ENCODE measurements at regions not wholly inside any gene's neighbourhood (a gene's known extent, or its start where the extent isn't known, plus 50 kb on each side); places are given as distances from the start of the nearest gene placed in this dataset.

DNA sequence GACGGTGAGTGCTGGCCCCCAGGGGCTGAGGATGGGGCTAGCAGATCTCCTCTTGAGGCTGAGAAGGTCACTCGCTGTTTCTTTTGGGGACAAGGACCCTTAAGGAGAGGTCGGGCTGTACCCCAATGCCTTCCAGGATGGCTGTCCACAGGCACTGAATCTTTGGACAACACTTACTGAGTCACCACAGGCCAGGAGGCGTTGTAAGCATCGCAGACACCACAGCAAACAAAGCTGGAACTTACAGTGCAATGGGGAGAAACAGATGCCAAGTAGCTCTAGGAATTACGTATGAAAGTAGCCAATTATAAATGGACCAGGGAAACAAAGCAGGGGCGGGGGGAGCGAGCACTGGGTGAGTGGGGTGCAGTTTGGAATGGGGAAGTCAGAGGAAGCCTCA lies 219.8 kb downstream of the GLI2 start:
- ATAC-seq (no peak), DNase-seq (ENCODE audit: low read depth, low spot score) (no peak)
- H3K9me3 ChIP-seq (ENCODE audit: control insufficient read depth in 1 of 2, insufficient read depth in 1 of 2, low read depth in 1 of 2, low read length in 2 of 2), result no peaks in the 10 kb centered on the region
- no peaks in the 10 kb centered on the region for H3K4me1 ChIP-seq (ENCODE audit: control insufficient read depth in 1 of 2, insufficient read depth in 2 of 2, low read length in 2 of 2)
- no peak overlapping the region for H3K27ac ChIP-seq (ENCODE audit: low read depth, low read length)
- ChIA-PET RAD21 (ENCODE audit: low non-redundant PET in 1 of 2, low total read pairs in 2 of 2, uncharacterized antibody in 2 of 2, unreplicated experiment in 2 of 2) (no interaction called here), CTCF (no interaction called here), POLR2A (no interaction called here)
- H2AFZ ChIP-seq (ENCODE audit: low read depth, low read length, poor library complexity, severe bottlenecking), result no peak overlapping the region
- no peaks in the 10 kb centered on the region for H3K9me2 ChIP-seq (ENCODE audit: insufficient read depth)
- no peaks in the 10 kb centered on the region for H3K36me3 ChIP-seq (ENCODE audit: control insufficient read depth in 1 of 2, insufficient read depth in 2 of 2, low read length in 2 of 2)
- BruUV-seq (replicated peaks), result no TSS peak
- TF ChIP-seq, protein P1, sequence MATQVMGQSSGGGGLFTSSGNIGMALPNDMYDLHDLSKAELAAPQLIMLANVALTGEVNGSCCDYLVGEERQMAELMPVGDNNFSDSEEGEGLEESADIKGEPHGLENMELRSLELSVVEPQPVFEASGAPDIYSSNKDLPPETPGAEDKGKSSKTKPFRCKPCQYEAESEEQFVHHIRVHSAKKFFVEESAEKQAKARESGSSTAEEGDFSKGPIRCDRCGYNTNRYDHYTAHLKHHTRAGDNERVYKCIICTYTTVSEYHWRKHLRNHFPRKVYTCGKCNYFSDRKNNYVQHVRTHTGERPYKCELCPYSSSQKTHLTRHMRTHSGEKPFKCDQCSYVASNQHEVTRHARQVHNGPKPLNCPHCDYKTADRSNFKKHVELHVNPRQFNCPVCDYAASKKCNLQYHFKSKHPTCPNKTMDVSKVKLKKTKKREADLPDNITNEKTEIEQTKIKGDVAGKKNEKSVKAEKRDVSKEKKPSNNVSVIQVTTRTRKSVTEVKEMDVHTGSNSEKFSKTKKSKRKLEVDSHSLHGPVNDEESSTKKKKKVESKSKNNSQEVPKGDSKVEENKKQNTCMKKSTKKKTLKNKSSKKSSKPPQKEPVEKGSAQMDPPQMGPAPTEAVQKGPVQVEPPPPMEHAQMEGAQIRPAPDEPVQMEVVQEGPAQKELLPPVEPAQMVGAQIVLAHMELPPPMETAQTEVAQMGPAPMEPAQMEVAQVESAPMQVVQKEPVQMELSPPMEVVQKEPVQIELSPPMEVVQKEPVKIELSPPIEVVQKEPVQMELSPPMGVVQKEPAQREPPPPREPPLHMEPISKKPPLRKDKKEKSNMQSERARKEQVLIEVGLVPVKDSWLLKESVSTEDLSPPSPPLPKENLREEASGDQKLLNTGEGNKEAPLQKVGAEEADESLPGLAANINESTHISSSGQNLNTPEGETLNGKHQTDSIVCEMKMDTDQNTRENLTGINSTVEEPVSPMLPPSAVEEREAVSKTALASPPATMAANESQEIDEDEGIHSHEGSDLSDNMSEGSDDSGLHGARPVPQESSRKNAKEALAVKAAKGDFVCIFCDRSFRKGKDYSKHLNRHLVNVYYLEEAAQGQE (IDR thresholded peaks at IDR 0.05; ENCODE audit: low read depth), result no peak
- H3K27me3 ChIP-seq (ENCODE audit: insufficient read depth, low read length), result no peaks in the 10 kb centered on the region
- intact Hi-C loops (cut with micrococcal nuclease), result no loop called here
- no peaks in the 10 kb centered on the region for H3K79me2 ChIP-seq (ENCODE audit: insufficient read depth, low read length)
- no peak overlapping the region for H3K9ac ChIP-seq (ENCODE audit: low read length)
- H4K20me1 ChIP-seq (ENCODE audit: insufficient read depth), result no peaks in the 10 kb centered on the region
- H3K4me2 ChIP-seq (ENCODE audit: low read length), result no peak overlapping the region
- H3K4me3 ChIP-seq (replicated peaks in 1 of 2; ENCODE audit: low read depth in 1 of 2, low read length in 2 of 2), result no peak overlapping the region

DNA sequence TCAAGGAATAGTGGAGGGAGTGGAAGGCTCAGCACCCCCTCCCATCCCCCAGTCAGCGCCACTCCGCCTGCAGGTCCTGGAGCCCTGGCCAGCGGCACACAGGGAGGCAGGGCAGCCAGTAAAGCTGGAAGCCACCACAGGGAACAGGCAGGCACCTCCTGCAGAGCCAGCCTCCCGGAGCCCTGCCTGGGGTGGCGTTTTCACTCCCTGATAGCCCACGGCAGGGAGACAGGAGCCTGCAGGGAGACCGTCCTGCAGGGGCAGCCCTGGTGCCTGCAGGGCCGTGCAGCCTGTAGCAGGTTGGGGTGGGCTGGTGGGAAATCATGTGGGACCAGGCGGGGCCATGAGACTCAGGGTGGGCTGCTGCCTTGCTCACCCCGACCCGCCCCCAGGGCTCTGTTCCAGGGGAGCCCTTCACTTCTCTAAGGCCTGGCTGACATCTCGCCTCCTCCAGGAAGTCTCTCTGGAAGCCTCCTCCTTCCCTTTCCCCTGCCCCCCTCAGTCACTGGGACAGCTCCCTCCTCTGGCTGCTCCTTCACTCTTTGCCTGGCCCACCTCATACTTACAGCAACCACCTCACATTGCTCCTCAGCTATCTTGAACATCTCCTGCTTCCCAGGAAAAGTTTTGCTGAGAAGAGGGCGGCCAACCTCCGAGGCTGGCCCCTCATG lies 221.0 kb downstream of the GLI2 start:
- no peaks in the 10 kb centered on the region for H3K4me1 ChIP-seq (ENCODE audit: control insufficient read depth in 1 of 2, insufficient read depth in 2 of 2, low read length in 2 of 2)
- H3K4me2 ChIP-seq (ENCODE audit: low read length), result no peak overlapping the region
- no peak overlapping the region for H3K4me3 ChIP-seq (replicated peaks in 1 of 2; ENCODE audit: low read depth in 1 of 2, low read length in 2 of 2)
- ATAC-seq, result no peak
- H3K36me3 ChIP-seq (ENCODE audit: control insufficient read depth in 1 of 2, insufficient read depth in 2 of 2, low read length in 2 of 2), result no peaks in the 10 kb centered on the region
- H3K79me2 ChIP-seq (ENCODE audit: insufficient read depth, low read length), result no peaks in the 10 kb centered on the region
- ChIA-PET CTCF (no interaction called here), POLR2A (no interaction called here), RAD21 (ENCODE audit: low non-redundant PET in 1 of 2, low total read pairs in 2 of 2, uncharacterized antibody in 2 of 2, unreplicated experiment in 2 of 2) (no interaction called here)
- intact Hi-C loops (cut with micrococcal nuclease), result no loop called here
- no peaks in the 10 kb centered on the region for H4K20me1 ChIP-seq (ENCODE audit: insufficient read depth)
- no peak overlapping the region for H2AFZ ChIP-seq (ENCODE audit: low read depth, low read length, poor library complexity, severe bottlenecking)
- BruUV-seq (replicated peaks), result no TSS peak
- no peaks in the 10 kb centered on the region for H3K9me2 ChIP-seq (ENCODE audit: insufficient read depth)
- no peak overlapping the region for H3K9ac ChIP-seq (ENCODE audit: low read length)
- H3K27ac ChIP-seq (ENCODE audit: low read depth, low read length), result no peak overlapping the region
- DNase-seq (ENCODE audit: low read depth, low spot score), result no peak
- no peaks in the 10 kb centered on the region for H3K27me3 ChIP-seq (ENCODE audit: insufficient read depth, low read length)
- H3K9me3 ChIP-seq (ENCODE audit: control insufficient read depth in 1 of 2, insufficient read depth in 1 of 2, low read depth in 1 of 2, low read length in 2 of 2), result no peaks in the 10 kb centered on the region
- no peak for TF ChIP-seq POLR2AphosphoS5 (IDR thresholded peaks at IDR 0.05; ENCODE audit: low read depth, low read length)
- no peak for TF ChIP-seq SP1 (IDR thresholded peaks at IDR 0.05; ENCODE audit: low read depth)
- TF ChIP-seq FOSL1 (IDR thresholded peaks at IDR 0.05; ENCODE audit: low read depth), result no peak
- no peak for TF ChIP-seq CEBPB (IDR thresholded peaks at IDR 0.05; ENCODE audit: low read depth)
- TF ChIP-seq JUND (IDR thresholded peaks at IDR 0.05), result no peak
- TF ChIP-seq EZH2 (IDR thresholded peaks at IDR 0.05), result no peak
- TF ChIP-seq CBX3 (IDR thresholded peaks at IDR 0.05; ENCODE audit: low read depth), result no peak
- TF ChIP-seq RAD21 (IDR thresholded peaks at IDR 0.05; ENCODE audit: low read depth), result no peak
- TF ChIP-seq SIN3A (IDR thresholded peaks at IDR 0.05; ENCODE audit: low read depth), result no peak
- TF ChIP-seq TCF7L2 (IDR thresholded peaks at IDR 0.05; ENCODE audit: borderline replicate concordance, extremely low read depth, insufficient read depth, insufficient read length), result no peak
- TF ChIP-seq, protein P1 (IDR thresholded peaks at IDR 0.05; ENCODE audit: low read depth), result no peak
